IMR-90 (cell line): ENCODE measurements at regions not wholly inside any gene's neighbourhood (a gene's known extent, or its start where the extent isn't known, plus 50 kb on each side); places are given as distances from the start of the nearest gene placed in this dataset.

ENCODE experiments used
- CTCF ChIP-seq: conservative IDR thresholded peaks from 2 replicates; pipeline ENCODE4 v1.5.1; 2012; ENCODE audit warnings: mild to moderate bottlenecking, low read depth, low read length, improper control_type of control experiment
- ELK1 ChIP-seq: fragments of 150-350 bp; IDR thresholded peaks from 2 replicates; pipeline ENCODE4 v1.6.1; 2016; ENCODE audit warnings: low read depth, mild to moderate bottlenecking, low read length, moderate library complexity, borderline replicate concordance
- FOS ChIP-seq: fragments of 150-350 bp; IDR thresholded peaks from 2 replicates; pipeline ENCODE4 v1.6.1; 2016; ENCODE audit warnings: low read depth, low read length
- MAFK ChIP-seq: IDR thresholded peaks from 2 replicates; pipeline ENCODE4 v1.6.1; 2012; ENCODE audit warnings: low read depth, low read length, improper control_type of control experiment
- MAZ ChIP-seq: IDR thresholded peaks from 2 replicates; pipeline ENCODE4 v1.6.1; 2012; ENCODE audit warnings: low read depth, mild to moderate bottlenecking, low read length, improper control_type of control experiment, moderate library complexity, borderline replicate concordance
- MXI1 ChIP-seq: IDR thresholded peaks from 2 replicates; pipeline ENCODE4 v1.6.1; 2012; ENCODE audit warnings: low read depth, mild to moderate bottlenecking, low read length, moderate library complexity, borderline replicate concordance
- NFE2L2 ChIP-seq: fragments of 150-350 bp; IDR thresholded peaks from 2 replicates; pipeline ENCODE4 v1.6.1; 2016; ENCODE audit warnings: low read depth, mild to moderate bottlenecking, low read length
- POLR2A ChIP-seq: IDR thresholded peaks from 2 replicates; pipeline ENCODE4 v1.6.1; 2012; ENCODE audit warnings: mild to moderate bottlenecking, low read depth, low read length
- RAD21 ChIP-seq: IDR thresholded peaks from 2 replicates; pipeline ENCODE4 v1.6.1; 2012; ENCODE audit warnings: low read length, improper control_type of control experiment
- RCOR1 ChIP-seq: IDR thresholded peaks from 2 replicates; pipeline ENCODE4 v1.6.1; 2012; ENCODE audit warnings: mild to moderate bottlenecking, low read length, improper control_type of control experiment; ENCODE audit not compliant: insufficient replicate concordance
- SMC3 ChIP-seq: fragments of 150-350 bp; IDR thresholded peaks from 2 replicates; pipeline ENCODE4 v1.6.1; 2016; ENCODE audit warnings: low read depth, mild to moderate bottlenecking, antibody characterized with exemption, low read length, moderate library complexity
- USF2 ChIP-seq: fragments of 150-350 bp; IDR thresholded peaks from 2 replicates; pipeline ENCODE4 v1.6.1; 2017; ENCODE audit warnings: mild to moderate bottlenecking, antibody characterized with exemption, low read length, low read depth

GRCh38 chr4:147408189-147408588, 72.7 kb upstream of the EDNRA start:
- TF ChIP-seq NFE2L2: no peak
- TF ChIP-seq RCOR1: no peak
- TF ChIP-seq CTCF: no peak
- no peak for TF ChIP-seq POLR2A
- no peak for TF ChIP-seq MXI1
- no peak for TF ChIP-seq ELK1
- no peak for TF ChIP-seq MAZ
- TF ChIP-seq RAD21: no peak
- TF ChIP-seq FOS: no peak
- no peak for TF ChIP-seq SMC3
- TF ChIP-seq MAFK: no peak
- no peak for TF ChIP-seq USF2
